Activated gamma-delta T cell treated with anti-CD3 and anti-CD28 coated beads, Interleukin-2, amount 50 U/mL, for 16 hours (primary cell): ENCODE measurements at regions not wholly inside any gene's neighbourhood (a gene's known extent, or its start where the extent isn't known, plus 50 kb on each side); places are given as distances from the start of the nearest gene placed in this dataset.
A peak's percentile ranks its signal among the peaks of the same experiment; 100 is the strongest.
"Not testable (repeated sequence)": the region's sequence is repeated elsewhere in the genome, so short reads cannot be mapped to it uniquely, and the experiment has no call there.

Experiments used
- DNase-seq: peaks from one replicate; pipeline ENCODE4 v3.0.0-alpha.2; 2020; ENCODE audit warnings: low read depth

GRCh38 chr12:75759196-75759595 is 247.8 kb upstream of the KRR1 start:
- DNase-seq, result no peak

GRCh38 chr12:75756771-75757170 is 245.4 kb upstream of the KRR1 start:
- DNase-seq, result no peak

DNA sequence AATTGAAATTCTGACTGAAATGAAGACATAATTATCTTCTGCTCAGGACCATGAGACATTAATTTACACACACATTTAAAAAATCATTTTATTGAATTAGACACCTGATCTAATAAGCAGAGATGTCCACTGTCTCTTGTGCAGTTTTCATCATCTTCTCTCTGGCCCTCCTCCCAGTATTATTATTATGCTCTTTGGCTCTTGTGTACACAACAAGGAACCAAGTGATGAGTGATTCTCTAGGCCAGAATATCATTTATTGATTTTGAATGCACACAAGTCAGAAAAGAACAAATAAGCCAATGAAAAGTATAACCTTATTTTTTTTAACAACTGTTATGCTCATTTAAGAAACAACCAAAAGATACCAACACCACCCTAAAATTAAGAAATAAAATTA is 244.7 kb upstream of the KRR1 start:
- no peak for DNase-seq

DNA sequence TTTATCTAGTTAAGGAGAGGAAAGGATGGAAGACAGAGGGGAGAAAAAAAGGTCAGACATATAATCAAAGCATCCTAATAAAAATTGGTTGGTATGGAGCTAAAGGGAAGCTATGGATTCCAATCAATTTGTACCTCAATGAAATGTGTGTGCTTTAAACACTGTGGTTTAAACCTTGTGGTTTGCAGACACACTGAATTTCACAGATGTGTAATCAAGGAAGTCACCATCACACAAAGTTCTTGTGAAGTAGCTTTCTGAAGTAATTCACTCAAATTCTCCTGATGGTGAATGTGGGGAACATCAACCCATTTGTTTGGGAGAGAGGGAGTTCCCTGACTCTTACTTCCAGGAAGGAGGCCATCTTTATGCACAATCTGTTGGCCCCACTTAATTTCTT is 243.3 kb upstream of the KRR1 start:
- no peak for DNase-seq

DNA sequence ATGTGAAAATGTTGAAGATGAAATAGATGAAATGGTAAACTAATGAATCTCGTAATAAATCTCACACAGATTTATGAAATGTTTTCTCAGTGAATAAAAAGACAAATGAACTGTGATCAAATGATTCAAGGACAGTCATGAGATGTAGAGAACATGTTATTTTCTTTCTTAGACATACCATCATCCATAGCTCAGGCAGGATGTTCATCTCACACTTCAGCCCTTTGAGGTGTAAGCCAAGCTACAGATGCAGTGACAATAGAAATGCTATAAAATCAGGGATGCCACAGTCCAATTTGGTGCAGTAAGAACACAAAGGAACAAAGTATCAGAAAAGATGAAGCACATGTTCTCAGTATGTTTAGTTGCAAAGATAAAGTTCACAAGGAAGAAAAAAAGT is 242.7 kb upstream of the KRR1 start:
- DNase-seq, result no peak

GRCh38 chr12:75751769-75752471 is 240.5 kb upstream of the KRR1 start:
- no peak for DNase-seq

DNA sequence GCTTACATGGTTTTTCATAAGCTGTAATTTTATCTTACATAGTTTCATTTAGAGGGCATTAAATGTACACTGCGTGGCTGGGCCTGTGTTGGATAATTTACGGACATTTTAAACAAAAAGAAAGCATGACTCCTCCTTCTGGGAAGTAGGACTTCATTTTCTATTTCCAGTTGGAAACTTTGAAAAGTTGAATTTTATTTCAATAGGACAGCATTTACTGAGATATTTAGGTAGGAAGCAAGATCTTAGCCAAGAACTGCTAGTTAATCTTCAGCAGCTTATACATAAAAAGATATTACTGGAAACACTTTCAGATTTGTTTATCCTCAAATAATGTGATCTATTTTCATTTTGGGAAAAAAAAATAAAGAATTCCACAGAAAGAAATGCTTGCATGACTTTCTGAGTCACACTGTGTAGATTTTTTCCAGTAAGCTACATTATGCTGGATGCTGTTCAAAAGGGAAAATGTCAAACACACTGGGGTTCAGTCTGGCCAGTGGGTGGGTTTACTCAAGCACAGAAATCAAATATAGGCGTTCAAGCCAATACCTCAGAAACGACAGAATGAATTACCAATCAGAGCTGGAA is 239.4 kb upstream of the KRR1 start:
- no peak for DNase-seq

DNA sequence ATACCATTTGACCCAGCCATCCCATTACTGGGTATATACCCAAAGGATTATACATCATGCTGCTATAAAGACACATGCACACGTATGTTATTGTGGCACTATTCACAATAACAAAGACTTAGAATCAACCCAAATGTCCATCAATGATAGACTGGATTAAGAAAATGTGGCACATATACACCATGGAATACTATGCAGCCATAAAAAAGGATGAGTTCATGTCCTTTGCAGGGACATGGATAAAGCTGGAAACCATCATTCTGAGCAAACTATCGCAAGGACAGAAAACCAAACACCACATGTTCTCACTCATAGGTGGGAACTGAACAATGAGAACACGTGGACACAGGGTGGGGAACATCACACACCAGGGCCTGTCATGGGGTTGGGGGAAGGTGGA is 237.6 kb upstream of the KRR1 start:
- DNase-seq, result not testable (repeated sequence)

DNA sequence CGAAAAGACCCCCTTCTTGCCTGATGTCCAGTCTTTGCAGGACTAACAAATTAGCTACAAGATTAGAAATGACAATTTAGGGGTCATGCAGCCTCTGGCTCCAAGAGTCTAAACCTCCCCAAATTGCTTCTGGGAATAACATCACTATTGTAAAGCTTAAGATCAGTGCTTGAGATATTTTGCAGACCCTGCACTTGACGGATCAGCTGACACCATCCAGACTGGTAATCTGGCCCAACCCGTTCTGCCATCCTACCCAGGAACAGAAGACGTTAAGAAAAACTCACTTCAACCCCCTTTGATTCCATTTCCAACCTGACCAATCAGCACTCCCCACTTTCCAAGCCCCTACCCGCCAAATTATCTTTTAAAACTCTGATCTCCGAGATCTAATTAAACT is 236.7 kb upstream of the KRR1 start:
- DNase-seq, result no peak

- DNase-seq, result no peak
These were observed 236.2 kb upstream of the KRR1 start for GRCh38 chr12:75747572-75748021.

GRCh38 chr12:75746621-75747020 is 235.2 kb upstream of the KRR1 start:
- no peak for DNase-seq

DNA sequence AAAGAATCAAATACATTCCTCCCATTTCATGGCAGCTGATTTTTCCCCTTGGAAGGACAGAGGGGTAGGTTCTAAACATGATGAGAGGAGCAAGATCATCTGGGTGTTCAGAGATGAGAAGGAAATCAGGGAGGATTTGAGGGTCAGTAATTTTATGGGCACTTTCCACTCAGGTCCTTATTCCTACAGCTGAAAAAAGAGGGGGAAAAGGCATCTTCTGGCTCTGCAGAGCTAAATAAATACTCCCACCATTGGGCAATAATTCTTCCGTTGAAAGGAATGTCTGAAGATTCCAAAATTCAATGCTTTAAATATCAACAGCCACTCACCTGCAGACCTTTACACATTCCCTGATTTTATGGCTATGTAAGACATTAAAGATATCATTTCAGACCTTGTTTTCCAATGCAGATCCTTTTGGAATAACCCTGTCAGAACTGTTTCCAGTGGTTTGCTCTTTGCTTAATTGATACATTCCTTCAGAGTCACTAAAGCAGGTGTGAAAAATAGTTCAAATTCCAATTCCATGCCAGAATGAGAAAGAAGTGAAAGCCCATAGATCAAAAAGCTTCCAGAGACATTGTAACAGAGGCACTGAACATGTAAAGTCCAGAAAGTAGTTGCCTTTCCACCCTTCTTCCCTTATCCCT is 233.3 kb upstream of the KRR1 start:
- no peak for DNase-seq

GRCh38 chr12:75742961-75743360 is 231.6 kb upstream of the KRR1 start:
- no peak for DNase-seq

DNA sequence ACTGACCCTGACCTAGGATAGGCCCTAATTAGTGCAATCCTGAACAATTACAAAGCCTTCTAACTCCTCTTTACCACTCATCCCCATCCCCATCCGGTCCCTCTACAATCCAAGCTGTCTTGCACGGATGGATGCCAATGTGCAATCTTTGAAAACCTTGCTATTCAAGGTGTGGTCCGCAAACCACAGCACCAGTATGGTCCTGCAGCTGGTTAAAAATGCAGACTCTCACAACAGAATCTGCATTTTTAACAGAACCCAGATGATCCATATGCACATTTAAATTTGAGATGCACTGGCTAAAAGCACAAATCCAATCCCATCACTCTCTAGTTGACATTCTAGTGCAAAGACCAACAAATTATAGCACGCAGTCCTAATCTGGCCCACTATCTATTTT is 230.6 kb upstream of the KRR1 start:
- no peak for DNase-seq

- DNase-seq, result no peak
These were observed 228.5 kb upstream of the KRR1 start for GRCh38 chr12:75739912-75740311.

- not testable (repeated sequence) for DNase-seq
These were observed 227.7 kb upstream of the KRR1 start for GRCh38 chr12:75739098-75739497.

DNA sequence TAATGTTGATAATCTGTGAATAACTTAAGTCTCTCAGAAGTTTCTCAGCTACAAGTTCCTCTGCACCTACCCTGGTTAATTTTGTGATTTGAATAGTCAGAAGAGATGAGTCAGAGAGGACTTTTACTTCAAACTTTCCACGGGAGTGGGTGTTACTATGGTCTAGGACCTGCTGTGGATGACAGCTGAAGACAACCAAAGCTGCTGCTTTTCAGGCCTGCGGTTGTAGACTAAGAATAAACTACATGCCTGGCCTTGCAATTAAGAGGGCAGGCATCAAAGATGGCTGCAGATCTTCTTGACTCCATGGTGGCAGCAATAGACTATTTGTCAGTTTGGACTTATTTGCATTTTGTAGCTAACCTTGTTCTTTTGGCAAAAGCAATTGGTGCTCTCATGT is 227.1 kb upstream of the KRR1 start:
- peak; percentile 9 for DNase-seq

DNA sequence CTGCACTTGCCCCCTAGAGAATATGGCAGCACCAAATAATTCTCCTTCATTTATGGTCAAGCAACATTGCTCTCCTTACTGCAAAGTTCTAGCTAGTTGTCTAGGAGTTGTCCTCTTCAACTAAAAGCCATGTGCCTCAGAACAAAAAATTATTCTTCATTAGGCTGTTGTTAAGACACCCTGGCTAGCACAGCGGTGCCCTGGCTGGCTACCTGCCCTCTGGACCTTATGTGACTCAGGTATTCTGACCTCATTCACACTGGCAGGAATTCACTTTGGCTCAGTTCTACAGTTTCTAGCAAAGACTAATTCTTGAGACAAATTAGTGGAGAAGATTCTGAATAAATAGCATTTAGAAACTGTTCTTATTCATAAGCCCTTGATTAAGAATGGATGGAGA is 224.4 kb upstream of the KRR1 start:
- DNase-seq, result no peak

DNA sequence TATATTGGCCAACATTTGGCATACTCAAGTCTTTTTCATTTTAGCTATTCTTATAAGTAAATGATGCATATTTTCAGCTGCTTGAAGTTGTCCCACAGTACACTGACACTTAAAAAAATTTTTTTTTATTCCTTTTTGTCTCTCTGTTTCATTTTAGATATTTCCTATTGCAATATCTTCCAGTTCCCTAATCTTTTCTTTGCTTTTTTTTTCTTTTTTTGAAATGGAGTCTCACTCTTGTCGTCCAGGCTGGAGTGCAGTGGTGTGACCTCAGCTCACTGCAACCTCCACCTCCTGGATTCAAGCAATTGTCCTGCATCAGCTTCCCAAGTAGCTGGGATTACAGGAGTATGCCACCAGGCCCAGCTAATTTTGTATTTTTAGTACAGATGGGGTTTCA is 217.4 kb upstream of the KRR1 start:
- no peak for DNase-seq

GRCh38 chr12:75727577-75727976 is 216.2 kb upstream of the KRR1 start:
- DNase-seq, result no peak

- DNase-seq, result no peak
These were observed 214.2 kb upstream of the KRR1 start for GRCh38 chr12:75725521-75726111.

GRCh38 chr12:75724928-75725312 is 213.5 kb upstream of the KRR1 start:
- DNase-seq, result no peak

- no peak for DNase-seq
These were observed 213.0 kb upstream of the KRR1 start for GRCh38 chr12:75724307-75724927.
